SK-N-SH (cell line): ENCODE measurements at regions not wholly inside any gene's neighbourhood (a gene's known extent, or its start where the extent isn't known, plus 50 kb on each side); places are given as distances from the start of the nearest gene placed in this dataset.

Experiments
- CTCF ChIA-PET: fragments of 300-600, 350-600 bp; formaldehyde crosslinking; extraction: SDS; loops from one replicate; lab custom pipeline; 2021; lab: Yijun Ruan, JAX
- POLR2A ChIA-PET: fragments of 350-600 bp; sonication (Branson Sonifier 250); formaldehyde crosslinking; extraction: SDS; loops from one replicate; lab custom pipeline; 2020; ENCODE audit warnings: antibody characterized with exemption, inconsistent platforms; lab: Yijun Ruan, JAX
- DNase-seq: peaks from one replicate; pipeline ENCODE4 v3.0.0; 2012
- H2AFZ ChIP-seq: fragments of 200-600 bp; sonication (generic); 2 replicates; pipeline ENCODE4 v1.8.1; 2016; ENCODE audit warnings: antibody characterized with exemption, mild to moderate bottlenecking, low read depth
- H3F3A ChIP-seq: fragments of 200-600 bp; sonication (generic); replicated peaks from 2 replicates; pipeline ENCODE3; 2016; ENCODE audit warnings: antibody characterized with exemption, mild to moderate bottlenecking; ENCODE audit not compliant: insufficient read depth
- H3K27ac ChIP-seq, 2 experiments: fragments of 200-500 bp in 1 of 2; fragments of 200-600 bp in 1 of 2; sonication (Bioruptor generic) in 1 of 2; sonication (generic), shearing (Covaris generic) in 1 of 2; 2 replicates each; pipeline versions ENCODE4 v1.5.1 to v1.6.1; 2014 to 2016; ENCODE audit warnings: low read depth in 2 of 2, inconsistent platforms in 1 of 2, low read length in 1 of 2, mild to moderate bottlenecking in 1 of 2, mixed read lengths in 1 of 2
- H3K27me3 ChIP-seq: fragments of 200-600 bp; sonication (generic), shearing (Covaris generic); 2 replicates; pipeline ENCODE4 v1.6.1; 2016; ENCODE audit warnings: mixed run types; ENCODE audit not compliant: insufficient read depth
- H3K36me3 ChIP-seq, 2 experiments: fragments of 200-500 bp in 1 of 2; fragments of 200-600 bp in 1 of 2; sonication (Bioruptor generic) in 1 of 2; sonication (generic) in 1 of 2; replicated peaks in 1 of 2; 2 replicates each; pipeline versions ENCODE3 to v1.5.1; 2014 to 2016; ENCODE audit warnings: low read length in 1 of 2, mild to moderate bottlenecking in 1 of 2; ENCODE audit not compliant: insufficient read depth in 2 of 2, control insufficient read depth in 1 of 2
- H3K4me1 ChIP-seq, 2 experiments: fragments of 200-500 bp in 1 of 2; fragments of 200-600 bp in 1 of 2; sonication (Bioruptor generic) in 1 of 2; sonication (generic), shearing (Covaris generic) in 1 of 2; 2 replicates each; pipeline versions ENCODE4 v1.5.1 to v1.6.1; 2014 to 2016; ENCODE audit warnings: low read depth in 1 of 2, low read length in 1 of 2, mixed run types in 1 of 2; ENCODE audit not compliant: insufficient read depth in 2 of 2, control insufficient read depth in 1 of 2
- H3K4me2 ChIP-seq: fragments of 200-600 bp; sonication (generic), shearing (Covaris generic); 2 replicates; pipeline ENCODE4 v1.6.1; 2017; ENCODE audit warnings: mixed run types
- H3K4me3 ChIP-seq, 2 experiments: fragments of 200-500 bp in 1 of 2; fragments of 200-600 bp in 1 of 2; sonication (Bioruptor generic) in 1 of 2; sonication (generic), shearing (Covaris generic) in 1 of 2; 2 replicates each; pipeline versions ENCODE4 v1.5.1 to v1.8.1; 2014 to 2016; ENCODE audit warnings: low read depth in 2 of 2, inconsistent platforms in 1 of 2, low read length in 1 of 2, mild to moderate bottlenecking in 1 of 2, mixed read lengths in 1 of 2, moderate library complexity in 1 of 2
- H3K79me2 ChIP-seq: fragments of 200-600 bp; sonication (generic); 2 replicates; pipeline ENCODE4 v1.8.1; 2017; ENCODE audit warnings: mild to moderate bottlenecking; ENCODE audit not compliant: insufficient read depth
- H3K9ac ChIP-seq: fragments of 200-600 bp; sonication (generic); 2 replicates; pipeline ENCODE4 v1.6.1; 2017; ENCODE audit warnings: mixed run types
- H3K9me2 ChIP-seq: fragments of 200-600 bp; sonication (generic); 2 replicates; pipeline ENCODE4 v1.6.1; 2017; ENCODE audit warnings: mixed run types
- H3K9me3 ChIP-seq: fragments of 200-600 bp; sonication (generic); 2 replicates; pipeline ENCODE4 v1.6.1; 2017; ENCODE audit warnings: mixed run types, mild to moderate bottlenecking, moderate library complexity
- H4K20me1 ChIP-seq: fragments of 200-600 bp; sonication (generic); 2 replicates; pipeline ENCODE4 v1.6.1; 2017; ENCODE audit warnings: mild to moderate bottlenecking, mixed run types; ENCODE audit not compliant: insufficient read depth
- EZH2phosphoT487 ChIP-seq: fragments of 200-600 bp; sonication (generic); IDR thresholded peaks from 2 replicates; pipeline ENCODE4 v1.6.1; 2017; ENCODE audit warnings: low read depth, mixed run types, mild to moderate bottlenecking, antibody characterized with exemption, moderate library complexity, borderline replicate concordance
- FOXM1 ChIP-seq: IDR thresholded peaks from 2 replicates; pipeline ENCODE4 v1.4.0; 2012; ENCODE audit warnings: low read depth, mild to moderate bottlenecking
- GABPA ChIP-seq: IDR thresholded peaks from 2 replicates; pipeline ENCODE4 v1.4.0; 2012; ENCODE audit warnings: low read depth, mild to moderate bottlenecking
- JUND ChIP-seq: IDR thresholded peaks from 2 replicates; pipeline ENCODE4 v1.4.0; 2012
- MXI1 ChIP-seq: IDR thresholded peaks from 2 replicates; pipeline ENCODE4 v1.6.1; 2012; ENCODE audit warnings: mild to moderate bottlenecking, low read depth, low read length, improper control_type of control experiment
- POLR2AphosphoS5 ChIP-seq: IDR thresholded peaks from 2 replicates; pipeline ENCODE4 v1.6.1; 2012; ENCODE audit warnings: low read depth, low read length
- SIN3A ChIP-seq: IDR thresholded peaks from 2 replicates; pipeline ENCODE4 v1.6.1; 2012; ENCODE audit warnings: low read depth, mild to moderate bottlenecking, low read length, moderate library complexity, borderline replicate concordance
- WGBS: methylation state at CpG from one replicate; pipeline ENCODE4 v1.1.6; 2017; ENCODE audit warnings: low lambda C conversion rate; 5-methylcytosine and 5-hydroxymethylcytosine counted together
- TF ChIP-seq, protein P1 (sequence below): fragments of 200-600 bp; sonication (generic); IDR thresholded peaks from 2 replicates; pipeline ENCODE4 v1.6.1; 2017; ENCODE audit warnings: antibody characterized with exemption, mild to moderate bottlenecking, moderate library complexity
- TF ChIP-seq, protein P2 (sequence below): IDR thresholded peaks from 2 replicates; pipeline ENCODE4 v1.6.1; 2012; ENCODE audit warnings: mild to moderate bottlenecking, low read depth, low read length, moderate library complexity
- TF ChIP-seq, protein P3 (sequence below): IDR thresholded peaks from 2 replicates; pipeline ENCODE4 v1.4.0; 2012; ENCODE audit warnings: low read depth, borderline replicate concordance

DNA sequence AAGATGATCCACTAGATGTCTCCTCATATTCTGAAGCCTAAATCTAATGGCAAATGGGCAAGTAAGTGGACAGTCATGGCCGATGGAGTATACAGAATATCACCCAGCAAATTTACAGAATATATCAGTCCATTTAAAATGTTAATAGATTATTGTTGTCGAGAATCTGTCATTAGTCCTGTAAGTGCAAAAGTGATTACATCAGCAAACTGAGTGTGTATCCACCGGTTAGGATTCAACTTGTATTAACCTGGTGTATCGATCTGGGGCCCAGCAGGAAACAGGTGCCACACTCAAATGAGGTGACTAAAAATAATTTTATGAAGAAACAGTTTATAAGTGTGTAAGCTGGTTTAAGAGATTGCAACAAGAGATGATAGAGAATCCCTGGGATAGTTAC lies 367.9 kb upstream of the FAM47C start:
- CTCF ChIA-PET = interaction anchor here (1.6 kb wide), 1 partner anchor 9 kb away, joined by 3 read pairs; no protein-coding TSS in a partner anchor
- H4K20me1 ChIP-seq = no peaks in the 10 kb centered on the region
- no peaks in the 10 kb centered on the region for H3F3A ChIP-seq
- H3K4me1 ChIP-seq = no peaks in the 10 kb centered on the region
- no peak overlapping the region for H3K27ac ChIP-seq
- H3K9me2 ChIP-seq = no peaks in the 10 kb centered on the region
- H3K79me2 ChIP-seq = no peaks in the 10 kb centered on the region
- H2AFZ ChIP-seq = no peak overlapping the region
- TF ChIP-seq, protein P1, sequence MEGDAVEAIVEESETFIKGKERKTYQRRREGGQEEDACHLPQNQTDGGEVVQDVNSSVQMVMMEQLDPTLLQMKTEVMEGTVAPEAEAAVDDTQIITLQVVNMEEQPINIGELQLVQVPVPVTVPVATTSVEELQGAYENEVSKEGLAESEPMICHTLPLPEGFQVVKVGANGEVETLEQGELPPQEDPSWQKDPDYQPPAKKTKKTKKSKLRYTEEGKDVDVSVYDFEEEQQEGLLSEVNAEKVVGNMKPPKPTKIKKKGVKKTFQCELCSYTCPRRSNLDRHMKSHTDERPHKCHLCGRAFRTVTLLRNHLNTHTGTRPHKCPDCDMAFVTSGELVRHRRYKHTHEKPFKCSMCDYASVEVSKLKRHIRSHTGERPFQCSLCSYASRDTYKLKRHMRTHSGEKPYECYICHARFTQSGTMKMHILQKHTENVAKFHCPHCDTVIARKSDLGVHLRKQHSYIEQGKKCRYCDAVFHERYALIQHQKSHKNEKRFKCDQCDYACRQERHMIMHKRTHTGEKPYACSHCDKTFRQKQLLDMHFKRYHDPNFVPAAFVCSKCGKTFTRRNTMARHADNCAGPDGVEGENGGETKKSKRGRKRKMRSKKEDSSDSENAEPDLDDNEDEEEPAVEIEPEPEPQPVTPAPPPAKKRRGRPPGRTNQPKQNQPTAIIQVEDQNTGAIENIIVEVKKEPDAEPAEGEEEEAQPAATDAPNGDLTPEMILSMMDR = peak; percentile 21; the same call in 1 of the 2 replicates
- no peak for TF ChIP-seq MXI1
- TF ChIP-seq, all 33 proteins: peak for 1
- 12% methylated on average over 4 of the region's 4 CpGs for WGBS
- H3K4me2 ChIP-seq = no peak overlapping the region
- no peaks in the 10 kb centered on the region for H3K9me3 ChIP-seq
- POLR2A ChIA-PET = no interaction called here
- H3K9ac ChIP-seq = no peak overlapping the region
- no peaks in the 10 kb centered on the region for H3K27me3 ChIP-seq
- H3K36me3 ChIP-seq = no peaks in the 10 kb centered on the region
- H3K4me3 ChIP-seq = no peak overlapping the region
- no peak for DNase-seq

DNA sequence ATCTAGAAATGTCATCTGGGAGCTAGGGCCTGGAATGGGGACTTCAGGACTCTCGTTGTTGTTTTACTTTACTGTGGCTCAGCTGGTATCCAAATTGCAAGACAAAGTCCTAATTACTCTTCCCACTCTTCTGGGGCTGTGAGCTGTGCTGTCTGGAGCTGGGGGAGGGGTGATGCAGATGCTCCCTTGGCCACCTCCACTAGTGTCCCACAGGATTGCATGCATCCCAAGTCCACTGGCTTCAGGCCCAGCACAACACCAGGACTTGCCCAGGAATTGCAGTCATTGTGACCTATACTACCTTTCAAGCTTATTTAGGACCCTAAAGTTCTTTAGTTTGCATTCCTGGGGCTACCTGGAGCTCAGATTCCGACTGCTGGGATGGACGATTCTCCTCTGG lies 366.1 kb upstream of the FAM47C start:
- Histone ChIP-seq H4K20me1 (no peaks in the 10 kb centered on the region), H2AFZ (no peak overlapping the region), H3K4me2 (no peak overlapping the region), H3K9me3 (no peaks in the 10 kb centered on the region), H3K9ac (no peak overlapping the region), H3F3A (no peaks in the 10 kb centered on the region)
- POLR2A ChIA-PET = no interaction called here
- TF ChIP-seq EZH2phosphoT487 (no peak), SIN3A (no peak), GABPA (no peak), JUND (no peak), FOXM1 (no peak), POLR2AphosphoS5 (no peak)
- TF ChIP-seq, protein P2, sequence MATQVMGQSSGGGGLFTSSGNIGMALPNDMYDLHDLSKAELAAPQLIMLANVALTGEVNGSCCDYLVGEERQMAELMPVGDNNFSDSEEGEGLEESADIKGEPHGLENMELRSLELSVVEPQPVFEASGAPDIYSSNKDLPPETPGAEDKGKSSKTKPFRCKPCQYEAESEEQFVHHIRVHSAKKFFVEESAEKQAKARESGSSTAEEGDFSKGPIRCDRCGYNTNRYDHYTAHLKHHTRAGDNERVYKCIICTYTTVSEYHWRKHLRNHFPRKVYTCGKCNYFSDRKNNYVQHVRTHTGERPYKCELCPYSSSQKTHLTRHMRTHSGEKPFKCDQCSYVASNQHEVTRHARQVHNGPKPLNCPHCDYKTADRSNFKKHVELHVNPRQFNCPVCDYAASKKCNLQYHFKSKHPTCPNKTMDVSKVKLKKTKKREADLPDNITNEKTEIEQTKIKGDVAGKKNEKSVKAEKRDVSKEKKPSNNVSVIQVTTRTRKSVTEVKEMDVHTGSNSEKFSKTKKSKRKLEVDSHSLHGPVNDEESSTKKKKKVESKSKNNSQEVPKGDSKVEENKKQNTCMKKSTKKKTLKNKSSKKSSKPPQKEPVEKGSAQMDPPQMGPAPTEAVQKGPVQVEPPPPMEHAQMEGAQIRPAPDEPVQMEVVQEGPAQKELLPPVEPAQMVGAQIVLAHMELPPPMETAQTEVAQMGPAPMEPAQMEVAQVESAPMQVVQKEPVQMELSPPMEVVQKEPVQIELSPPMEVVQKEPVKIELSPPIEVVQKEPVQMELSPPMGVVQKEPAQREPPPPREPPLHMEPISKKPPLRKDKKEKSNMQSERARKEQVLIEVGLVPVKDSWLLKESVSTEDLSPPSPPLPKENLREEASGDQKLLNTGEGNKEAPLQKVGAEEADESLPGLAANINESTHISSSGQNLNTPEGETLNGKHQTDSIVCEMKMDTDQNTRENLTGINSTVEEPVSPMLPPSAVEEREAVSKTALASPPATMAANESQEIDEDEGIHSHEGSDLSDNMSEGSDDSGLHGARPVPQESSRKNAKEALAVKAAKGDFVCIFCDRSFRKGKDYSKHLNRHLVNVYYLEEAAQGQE = no peak
- TF ChIP-seq, protein P3, sequence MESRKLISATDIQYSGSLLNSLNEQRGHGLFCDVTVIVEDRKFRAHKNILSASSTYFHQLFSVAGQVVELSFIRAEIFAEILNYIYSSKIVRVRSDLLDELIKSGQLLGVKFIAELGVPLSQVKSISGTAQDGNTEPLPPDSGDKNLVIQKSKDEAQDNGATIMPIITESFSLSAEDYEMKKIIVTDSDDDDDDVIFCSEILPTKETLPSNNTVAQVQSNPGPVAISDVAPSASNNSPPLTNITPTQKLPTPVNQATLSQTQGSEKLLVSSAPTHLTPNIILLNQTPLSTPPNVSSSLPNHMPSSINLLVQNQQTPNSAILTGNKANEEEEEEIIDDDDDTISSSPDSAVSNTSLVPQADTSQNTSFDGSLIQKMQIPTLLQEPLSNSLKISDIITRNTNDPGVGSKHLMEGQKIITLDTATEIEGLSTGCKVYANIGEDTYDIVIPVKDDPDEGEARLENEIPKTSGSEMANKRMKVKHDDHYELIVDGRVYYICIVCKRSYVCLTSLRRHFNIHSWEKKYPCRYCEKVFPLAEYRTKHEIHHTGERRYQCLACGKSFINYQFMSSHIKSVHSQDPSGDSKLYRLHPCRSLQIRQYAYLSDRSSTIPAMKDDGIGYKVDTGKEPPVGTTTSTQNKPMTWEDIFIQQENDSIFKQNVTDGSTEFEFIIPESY = no peak
- TF ChIP-seq, all 33 proteins: peak for 0
- H3K36me3 ChIP-seq = no peaks in the 10 kb centered on the region
- no peaks in the 10 kb centered on the region for H3K4me1 ChIP-seq
- WGBS = 0% methylated on average over 2 of the region's 3 CpGs
- no peak overlapping the region for H3K4me3 ChIP-seq
- no peak for DNase-seq
- no peak overlapping the region for H3K27ac ChIP-seq
- no peaks in the 10 kb centered on the region for H3K9me2 ChIP-seq
- CTCF ChIA-PET = no interaction called here
- H3K79me2 ChIP-seq = no peaks in the 10 kb centered on the region
- H3K27me3 ChIP-seq = no peaks in the 10 kb centered on the region
